ENCODE measurements at regions not wholly inside any gene's neighbourhood (a gene's known extent, or its start where the extent isn't known, plus 50 kb on each side); places are given as distances from the start of the nearest gene placed in this dataset.

DNA sequence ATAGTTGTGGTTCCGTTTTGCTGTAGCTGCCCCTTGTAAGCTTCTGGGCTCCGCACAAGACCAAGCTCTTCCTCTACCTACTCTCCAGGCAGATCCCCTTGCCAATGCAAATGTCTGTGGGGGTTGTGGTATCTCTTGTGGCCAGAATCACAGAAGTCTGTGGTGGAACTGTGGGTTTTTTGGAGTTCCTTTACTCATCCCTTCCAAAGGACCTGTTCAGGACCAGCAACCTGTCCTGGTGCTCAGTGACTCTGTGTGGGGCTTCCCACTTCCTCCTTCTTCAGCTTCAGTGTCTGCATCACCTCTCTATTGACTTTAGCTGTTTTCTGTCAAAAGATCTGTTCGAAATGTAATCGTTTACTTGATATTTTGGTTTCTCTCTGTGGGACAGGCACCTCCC, 441.3 kb upstream of the ADAMTSL1 start:
- no peak for ATAC-seq
- Histone ChIP-seq H3K27ac (ENCODE audit: low read length) (no peak overlapping the region), H3K4me1 (ENCODE audit: control insufficient read depth, insufficient read depth, low read length) (no peaks in the 10 kb centered on the region), H3K27me3 (ENCODE audit: control insufficient read depth, insufficient read depth) (no peaks in the 10 kb centered on the region), H3K9me3 (ENCODE audit: control insufficient read depth, low read length) (no peaks in the 10 kb centered on the region), H3K4me3 (ENCODE audit: low read length) (no peak overlapping the region)
- intact Hi-C loops (cut with DNase I), result no loop called here
- WGBS, result 87% methylated on average over 4 of the region's 4 CpGs
- no peak for DNase-seq

DNA sequence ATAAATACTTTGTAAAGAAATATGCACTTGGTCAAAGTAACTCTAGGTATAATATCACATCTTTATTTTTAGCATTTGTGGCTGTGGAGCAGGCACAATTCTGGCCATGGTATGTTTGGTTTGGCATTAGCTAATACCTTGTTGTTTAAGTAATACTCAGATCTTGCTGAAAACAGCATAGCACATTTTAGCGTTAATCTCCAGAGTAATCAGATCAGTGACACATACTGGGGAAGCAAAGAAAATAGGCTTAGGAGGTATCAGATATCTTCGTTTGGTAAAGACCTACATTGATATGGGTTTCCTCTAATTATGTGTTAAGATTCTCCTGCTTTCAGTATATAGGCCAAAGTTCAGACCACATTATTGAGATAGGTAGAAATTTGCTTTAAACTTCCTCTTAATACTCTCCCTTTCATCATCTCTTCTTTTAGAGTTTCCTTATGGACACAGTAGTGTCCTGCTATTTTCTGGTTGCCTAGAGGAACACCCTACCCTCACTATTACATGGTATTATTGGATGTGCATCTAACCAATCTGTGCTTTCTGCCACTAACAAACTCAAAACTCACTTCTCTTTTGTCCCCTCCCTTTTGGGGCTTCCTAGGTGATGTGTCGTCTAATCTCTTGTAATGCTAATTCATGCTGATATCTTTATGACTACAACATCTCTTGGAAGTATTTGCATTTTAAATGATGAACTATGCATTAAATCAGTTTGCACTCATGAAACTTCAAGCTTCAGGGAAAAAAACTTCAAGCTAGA, 437.3 kb upstream of the ADAMTSL1 start:
- Histone ChIP-seq H3K4me3 (ENCODE audit: low read length) (no peak overlapping the region), H3K4me1 (ENCODE audit: control insufficient read depth, insufficient read depth, low read length) (peaks cover 2% of the 10 kb centered on the region), H3K9me3 (ENCODE audit: control insufficient read depth, low read length) (no peaks in the 10 kb centered on the region), H3K27me3 (ENCODE audit: control insufficient read depth, insufficient read depth) (no peaks in the 10 kb centered on the region), H3K27ac (ENCODE audit: low read length) (no peak overlapping the region)
- intact Hi-C loops (cut with DNase I), result no loop called here
- DNase-seq, result no peak
- ATAC-seq, result no peak
- 63% methylated on average over 3 of the region's 3 CpGs for WGBS

DNA sequence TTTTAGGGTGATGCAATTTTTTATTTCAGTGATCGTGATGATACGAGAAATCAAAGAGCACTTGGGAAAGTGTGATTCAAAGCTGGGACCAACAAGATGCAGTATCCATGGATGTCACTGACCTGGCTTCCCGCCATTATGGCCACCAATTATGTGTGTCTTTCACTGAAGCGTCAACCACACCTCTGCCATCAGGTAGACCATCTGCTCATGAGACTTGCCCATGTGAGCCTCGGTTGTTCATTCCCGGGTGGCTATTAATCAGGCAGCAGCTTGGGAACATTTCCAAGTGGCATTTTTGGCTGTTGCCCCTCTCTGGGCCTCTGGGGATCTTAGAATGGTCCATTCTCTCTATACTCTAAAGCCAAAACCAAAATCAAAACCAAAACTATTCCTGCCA, 436.0 kb upstream of the ADAMTSL1 start:
- no peak overlapping the region for H3K4me3 ChIP-seq (ENCODE audit: low read length)
- no peaks in the 10 kb centered on the region for H3K9me3 ChIP-seq (ENCODE audit: control insufficient read depth, low read length)
- no peak overlapping the region for H3K27ac ChIP-seq (ENCODE audit: low read length)
- intact Hi-C loops (cut with DNase I), result no loop called here
- no peaks in the 10 kb centered on the region for H3K27me3 ChIP-seq (ENCODE audit: control insufficient read depth, insufficient read depth)
- peaks cover 2% of the 10 kb centered on the region for H3K4me1 ChIP-seq (ENCODE audit: control insufficient read depth, insufficient read depth, low read length)
- ATAC-seq (no peak), DNase-seq (no peak)
- 70% methylated on average over 6 of the region's 6 CpGs for WGBS

DNA sequence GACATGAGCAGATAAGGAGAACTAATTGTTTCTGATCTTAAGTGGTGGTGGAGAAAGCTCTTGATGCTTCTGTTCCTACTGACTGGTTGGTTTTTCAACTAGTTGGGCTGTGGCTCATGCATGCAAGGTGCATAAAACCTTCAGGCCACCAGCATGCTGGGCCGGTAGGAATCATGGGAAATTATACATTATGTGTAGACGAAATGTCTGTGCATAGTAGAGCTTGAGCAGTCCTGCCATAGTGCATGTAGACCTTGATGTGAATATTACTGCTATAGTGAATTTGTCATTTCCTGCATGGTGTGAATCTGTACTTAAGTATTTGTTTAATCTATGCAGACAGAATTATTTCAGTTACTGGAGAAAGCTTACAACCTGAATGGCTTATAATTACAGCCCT, 433.6 kb upstream of the ADAMTSL1 start:
- no peak for DNase-seq
- Histone ChIP-seq H3K27ac (ENCODE audit: low read length) (no peak overlapping the region), H3K4me1 (ENCODE audit: control insufficient read depth, insufficient read depth, low read length) (peaks cover 2% of the 10 kb centered on the region), H3K4me3 (ENCODE audit: low read length) (no peak overlapping the region), H3K27me3 (ENCODE audit: control insufficient read depth, insufficient read depth) (no peaks in the 10 kb centered on the region), H3K9me3 (ENCODE audit: control insufficient read depth, low read length) (no peaks in the 10 kb centered on the region)
- intact Hi-C loops (cut with DNase I), result no loop called here
- no peak for ATAC-seq
- WGBS, result 87% methylated on average over 2 of the region's 2 CpGs

DNA sequence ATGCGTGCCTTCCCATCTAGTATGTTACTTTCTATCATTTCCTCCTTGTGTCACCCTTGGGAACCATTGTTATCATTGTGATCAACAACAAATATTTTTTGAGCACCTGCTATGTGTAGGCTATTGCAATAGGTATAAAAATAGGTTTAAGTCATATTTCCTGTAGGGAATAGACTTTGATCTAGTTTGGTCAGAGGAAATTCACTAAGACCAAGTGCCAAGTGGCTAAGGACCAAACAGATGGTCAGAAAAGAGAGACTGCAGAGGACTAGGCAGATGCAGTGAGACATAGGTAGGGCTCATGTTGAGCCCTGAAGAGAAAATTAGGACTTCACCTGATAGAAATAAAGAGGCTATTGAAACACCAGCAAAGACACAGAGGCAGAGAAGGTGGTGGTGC, 430.0 kb upstream of the ADAMTSL1 start:
- WGBS, result 70% methylated on average over 1 of the region's 1 CpG
- Histone ChIP-seq H3K27ac (ENCODE audit: low read length) (no peak overlapping the region), H3K4me1 (ENCODE audit: control insufficient read depth, insufficient read depth, low read length) (no peaks in the 10 kb centered on the region), H3K4me3 (ENCODE audit: low read length) (no peak overlapping the region), H3K9me3 (ENCODE audit: control insufficient read depth, low read length) (no peaks in the 10 kb centered on the region), H3K27me3 (ENCODE audit: control insufficient read depth, insufficient read depth) (no peaks in the 10 kb centered on the region)
- intact Hi-C loops (cut with DNase I), result no loop called here
- ATAC-seq, result no peak
- no peak for DNase-seq

DNA sequence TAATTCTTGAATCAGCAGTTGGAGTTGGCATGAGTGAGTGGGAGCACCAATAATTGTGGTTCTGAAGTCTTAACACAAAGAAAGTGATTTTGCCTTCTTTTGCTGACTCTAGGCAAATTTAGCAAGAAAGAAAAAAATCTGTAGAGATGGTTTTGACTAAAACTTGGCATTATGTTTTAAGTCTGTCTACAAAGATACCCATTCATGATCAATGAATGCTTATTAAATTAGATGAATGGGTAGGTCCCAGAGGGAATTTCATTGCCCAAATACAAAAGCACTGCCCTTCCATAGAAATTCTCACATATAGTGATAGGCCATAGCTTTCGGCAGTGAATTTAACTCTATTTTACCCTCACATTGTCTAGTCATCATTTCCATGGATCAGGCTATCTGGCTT, 428.6 kb upstream of the ADAMTSL1 start:
- Histone ChIP-seq H3K27me3 (ENCODE audit: control insufficient read depth, insufficient read depth) (no peaks in the 10 kb centered on the region), H3K4me3 (ENCODE audit: low read length) (no peak overlapping the region), H3K27ac (ENCODE audit: low read length) (no peak overlapping the region), H3K9me3 (ENCODE audit: control insufficient read depth, low read length) (no peaks in the 10 kb centered on the region), H3K4me1 (ENCODE audit: control insufficient read depth, insufficient read depth, low read length) (no peaks in the 10 kb centered on the region)
- ATAC-seq (no peak), DNase-seq (no peak)
- intact Hi-C loops (cut with DNase I), result no loop called here
- WGBS, result 87% methylated on average over 1 of the region's 1 CpG

DNA sequence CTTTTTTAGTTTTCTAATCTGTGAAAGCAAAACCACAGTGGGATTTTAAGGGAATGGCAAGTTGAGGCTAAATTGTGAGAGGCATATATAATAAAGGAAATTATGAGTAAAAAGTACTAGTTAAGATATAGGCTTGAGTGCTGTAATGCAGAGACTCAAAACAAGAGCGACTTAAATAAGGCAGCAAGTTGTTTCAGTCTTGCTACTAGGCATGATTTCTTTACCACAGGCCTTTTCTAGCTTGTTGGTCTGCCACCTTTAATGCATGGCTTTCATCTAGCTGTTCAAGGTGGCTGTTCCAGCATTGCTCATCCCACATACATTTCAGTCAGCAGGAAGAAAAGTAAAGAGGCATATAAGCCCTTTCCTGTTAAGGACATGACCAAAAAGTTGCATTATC, 427.9 kb upstream of the ADAMTSL1 start:
- no peak for DNase-seq
- H3K27ac ChIP-seq (ENCODE audit: low read length), result no peak overlapping the region
- H3K4me3 ChIP-seq (ENCODE audit: low read length), result no peak overlapping the region
- H3K4me1 ChIP-seq (ENCODE audit: control insufficient read depth, insufficient read depth, low read length), result no peaks in the 10 kb centered on the region
- H3K27me3 ChIP-seq (ENCODE audit: control insufficient read depth, insufficient read depth), result no peaks in the 10 kb centered on the region
- 90% methylated on average over 1 of the region's 1 CpG for WGBS
- no peaks in the 10 kb centered on the region for H3K9me3 ChIP-seq (ENCODE audit: control insufficient read depth, low read length)
- ATAC-seq, result no peak
- intact Hi-C loops (cut with DNase I), result no loop called here

DNA sequence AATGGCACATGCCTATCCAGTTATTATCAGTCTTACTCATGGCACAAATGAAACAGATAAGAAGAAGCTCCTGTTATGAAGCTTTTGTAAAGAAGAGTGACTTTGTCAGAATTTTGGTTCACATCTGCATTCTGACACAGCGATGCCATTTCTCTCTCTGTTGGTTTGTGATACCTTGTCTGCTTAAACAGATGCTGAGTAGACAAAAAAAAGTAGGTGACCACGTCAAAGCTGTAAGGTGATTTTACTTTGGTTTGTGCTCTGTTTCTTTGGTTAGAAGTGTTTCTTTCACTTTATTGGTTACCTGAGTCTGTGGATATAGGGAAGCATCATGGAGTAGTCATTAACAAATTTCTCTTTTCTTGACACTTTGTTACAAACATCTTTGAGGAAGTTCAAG, 422.3 kb upstream of the ADAMTSL1 start:
- 85% methylated on average over 2 of the region's 2 CpGs for WGBS
- Histone ChIP-seq H3K4me1 (ENCODE audit: control insufficient read depth, insufficient read depth, low read length) (no peaks in the 10 kb centered on the region), H3K27ac (ENCODE audit: low read length) (no peak overlapping the region)

DNA sequence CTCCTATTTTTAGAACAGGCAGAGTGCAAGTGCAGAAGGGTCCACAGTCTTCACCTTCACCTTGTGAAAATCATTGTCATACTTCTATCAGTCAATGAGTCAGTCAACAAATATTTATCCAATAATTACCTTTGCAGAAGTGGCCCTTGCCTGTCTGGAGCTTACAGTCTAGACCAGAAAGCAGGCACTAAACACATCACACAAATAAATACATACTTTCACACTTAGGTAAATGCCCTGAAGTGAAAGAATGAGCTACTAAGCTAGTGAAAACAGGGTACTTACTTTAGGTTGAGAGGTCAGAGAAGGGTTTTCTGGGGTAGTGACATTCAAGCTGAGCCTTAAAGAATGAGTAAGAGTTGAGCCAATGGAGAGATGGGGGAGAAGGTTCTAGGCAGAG, 421.9 kb upstream of the ADAMTSL1 start:
- ATAC-seq (no peak), DNase-seq (no peak)
- H3K9me3 ChIP-seq (ENCODE audit: control insufficient read depth, low read length), result no peaks in the 10 kb centered on the region
- no peaks in the 10 kb centered on the region for H3K4me1 ChIP-seq (ENCODE audit: control insufficient read depth, insufficient read depth, low read length)
- no peak overlapping the region for H3K4me3 ChIP-seq (ENCODE audit: low read length)
- H3K27me3 ChIP-seq (ENCODE audit: control insufficient read depth, insufficient read depth), result no peaks in the 10 kb centered on the region
- intact Hi-C loops (cut with DNase I), result no loop called here
- H3K27ac ChIP-seq (ENCODE audit: low read length), result no peak overlapping the region

More for the DNA sequence above, 422.3 kb upstream of the ADAMTSL1 start:
- intact Hi-C loops (cut with DNase I), result no loop called here
- no peak overlapping the region for H3K4me3 ChIP-seq (ENCODE audit: low read length)
- no peaks in the 10 kb centered on the region for H3K9me3 ChIP-seq (ENCODE audit: control insufficient read depth, low read length)
- no peaks in the 10 kb centered on the region for H3K27me3 ChIP-seq (ENCODE audit: control insufficient read depth, insufficient read depth)
- ATAC-seq (no peak), DNase-seq (no peak)

DNA sequence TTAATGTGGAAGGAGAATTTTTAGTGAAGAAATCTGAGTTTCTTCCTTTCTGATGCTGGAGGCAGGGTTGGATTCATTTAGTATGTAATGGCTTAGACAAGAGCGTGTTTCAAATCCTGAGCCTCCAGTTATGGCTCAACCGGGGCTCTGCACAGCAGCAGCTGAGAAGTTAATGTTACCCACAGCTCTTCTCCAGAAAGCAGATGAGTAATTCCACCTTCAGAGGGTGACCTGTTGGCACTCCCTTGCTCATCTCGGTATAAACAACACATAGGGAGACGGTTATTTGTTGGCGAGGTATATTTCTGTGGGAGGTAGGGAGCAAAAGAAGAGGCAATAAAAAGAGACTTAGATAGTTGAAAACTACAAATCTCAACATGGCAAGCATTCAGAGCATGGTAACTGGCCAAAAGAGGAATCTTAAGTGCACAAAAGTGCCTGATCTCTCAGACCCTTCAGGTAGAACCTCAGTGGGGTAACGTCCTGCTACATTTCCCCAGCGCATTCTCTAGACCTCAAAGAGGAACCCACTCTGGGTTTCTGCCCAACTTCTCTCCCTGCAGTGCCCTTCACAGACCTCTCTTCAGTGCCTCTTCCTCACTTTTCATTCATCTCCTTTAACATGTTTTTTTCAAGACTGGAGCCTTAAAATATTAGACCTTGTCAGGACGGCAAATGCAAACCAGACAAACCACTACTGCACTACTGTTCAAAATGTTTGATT, 417.5 kb upstream of the ADAMTSL1 start:
- intact Hi-C loops (cut with DNase I), result no loop called here
- H3K4me3 ChIP-seq (ENCODE audit: low read length), result no peak overlapping the region
- H3K9me3 ChIP-seq (ENCODE audit: control insufficient read depth, low read length), result no peaks in the 10 kb centered on the region
- no peaks in the 10 kb centered on the region for H3K4me1 ChIP-seq (ENCODE audit: control insufficient read depth, insufficient read depth, low read length)
- 79% methylated on average over 8 of the region's 8 CpGs for WGBS
- H3K27me3 ChIP-seq (ENCODE audit: control insufficient read depth, insufficient read depth), result no peaks in the 10 kb centered on the region
- ATAC-seq (no peak), DNase-seq (no peak)
- H3K27ac ChIP-seq (ENCODE audit: low read length), result no peak overlapping the region

DNA sequence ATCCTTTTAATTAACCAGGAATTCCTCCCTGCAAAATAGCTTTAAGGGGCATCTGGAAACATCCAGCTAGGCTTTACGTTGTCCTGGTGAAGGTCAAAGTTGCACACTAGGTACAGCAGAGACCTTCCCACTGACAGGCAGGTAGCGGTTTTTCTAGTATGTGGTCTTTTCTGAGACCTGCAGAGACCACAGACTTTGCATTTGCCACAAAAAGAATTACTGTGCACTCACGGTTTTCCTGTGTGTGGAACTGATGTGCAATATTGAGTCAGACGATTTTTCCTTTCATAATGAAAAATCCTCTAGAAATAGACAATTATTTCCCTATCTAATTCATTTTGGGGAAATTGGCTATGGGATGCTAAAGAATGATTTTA, 417.0 kb upstream of the ADAMTSL1 start:
- ATAC-seq (no peak), DNase-seq (no peak)
- no peak overlapping the region for H3K27ac ChIP-seq (ENCODE audit: low read length)
- H3K27me3 ChIP-seq (ENCODE audit: control insufficient read depth, insufficient read depth), result no peaks in the 10 kb centered on the region
- intact Hi-C loops (cut with DNase I), result no loop called here
- H3K4me1 ChIP-seq (ENCODE audit: control insufficient read depth, insufficient read depth, low read length), result no peaks in the 10 kb centered on the region
- no peaks in the 10 kb centered on the region for H3K9me3 ChIP-seq (ENCODE audit: control insufficient read depth, low read length)
- 70% methylated on average over 4 of the region's 4 CpGs for WGBS
- H3K4me3 ChIP-seq (ENCODE audit: low read length), result no peak overlapping the region

Data from right cardiac atrium (tissue), 5 donors.